ENCODE measurements at regions not wholly inside any gene's neighbourhood (a gene's known extent, or its start where the extent isn't known, plus 50 kb on each side); places are given as distances from the start of the nearest gene placed in this dataset.

- TF ChIP-seq EZH2 (IDR thresholded peaks at IDR 0.05; ENCODE audit: borderline replicate concordance): no peak
- TF ChIP-seq, protein P1, sequence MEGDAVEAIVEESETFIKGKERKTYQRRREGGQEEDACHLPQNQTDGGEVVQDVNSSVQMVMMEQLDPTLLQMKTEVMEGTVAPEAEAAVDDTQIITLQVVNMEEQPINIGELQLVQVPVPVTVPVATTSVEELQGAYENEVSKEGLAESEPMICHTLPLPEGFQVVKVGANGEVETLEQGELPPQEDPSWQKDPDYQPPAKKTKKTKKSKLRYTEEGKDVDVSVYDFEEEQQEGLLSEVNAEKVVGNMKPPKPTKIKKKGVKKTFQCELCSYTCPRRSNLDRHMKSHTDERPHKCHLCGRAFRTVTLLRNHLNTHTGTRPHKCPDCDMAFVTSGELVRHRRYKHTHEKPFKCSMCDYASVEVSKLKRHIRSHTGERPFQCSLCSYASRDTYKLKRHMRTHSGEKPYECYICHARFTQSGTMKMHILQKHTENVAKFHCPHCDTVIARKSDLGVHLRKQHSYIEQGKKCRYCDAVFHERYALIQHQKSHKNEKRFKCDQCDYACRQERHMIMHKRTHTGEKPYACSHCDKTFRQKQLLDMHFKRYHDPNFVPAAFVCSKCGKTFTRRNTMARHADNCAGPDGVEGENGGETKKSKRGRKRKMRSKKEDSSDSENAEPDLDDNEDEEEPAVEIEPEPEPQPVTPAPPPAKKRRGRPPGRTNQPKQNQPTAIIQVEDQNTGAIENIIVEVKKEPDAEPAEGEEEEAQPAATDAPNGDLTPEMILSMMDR (IDR thresholded peaks at IDR 0.05; ENCODE audit: poor library complexity): no peak
These were observed 358.3 kb downstream of the MAGEB5 start for GRCh38 chrX:26574234-26574633.
